Endothelial cell of umbilical vein (primary cell): ENCODE measurements at regions not wholly inside any gene's neighbourhood (a gene's known extent, or its start where the extent isn't known, plus 50 kb on each side); places are given as distances from the start of the nearest gene placed in this dataset.

Experiments used
- BruUV-seq: library from RNA; stranded (reverse); fragments of 400-500 nt; replicated peaks from 2 replicates; lab custom pipeline; 2021; lab: Mats Ljungman, UMichigan
- CTCF ChIA-PET: fragments of 300-600, 350-600 bp; sonication (Branson Sonifier 250); formaldehyde crosslinking; loops from one replicate; lab custom pipeline; 2021; ENCODE audit warnings: antibody characterized with exemption, inconsistent platforms; lab: Charles Lee
- POLR2A ChIA-PET: fragments of 300-600, 350-600 bp; sonication (Branson Sonifier 250); formaldehyde crosslinking; loops from one replicate; lab custom pipeline; 2021; ENCODE audit warnings: antibody characterized with exemption, inconsistent platforms; lab: Charles Lee
- DNase-seq: peaks from one replicate; pipeline ENCODE4 v3.0.0-alpha.2; 2011; ENCODE audit warnings: low read depth, low spot score
- FAIRE-seq: peaks from 2 replicates; lab custom pipeline; 2011; peaks lifted over from hg19 to GRCh38; lab: Jason Lieb, UNC
- H2AFZ ChIP-seq: 2 replicates; pipeline ENCODE4 v1.6.0; 2012; ENCODE audit warnings: low read depth, low read length, control low read depth, inconsistent platforms
- H3K27ac ChIP-seq: 2 replicates; pipeline ENCODE4 v1.5.1; 2011; ENCODE audit warnings: low read depth, mild to moderate bottlenecking, control low read depth, low read length, moderate library complexity; ENCODE audit not compliant: insufficient read depth
- H3K27me3 ChIP-seq, 2 experiments: 2 replicates each; pipeline versions ENCODE4 v1.6.0 to v1.6.1; 2011; ENCODE audit warnings: low read length in 2 of 2, mixed read lengths in 1 of 2; ENCODE audit not compliant: control insufficient read depth in 2 of 2, insufficient read depth in 2 of 2
- H3K36me3 ChIP-seq, 2 experiments: 2 replicates in 1 of 2; 3 replicates in 1 of 2; pipeline ENCODE4 v1.5.1; 2011; ENCODE audit warnings: low read length in 2 of 2, mild to moderate bottlenecking in 1 of 2, moderate library complexity in 1 of 2; ENCODE audit not compliant: control insufficient read depth in 2 of 2, insufficient read depth in 2 of 2; ENCODE audit errors: extremely low read depth in 1 of 2
- H3K4me1 ChIP-seq: 3 replicates; pipeline ENCODE4 v1.5.1; 2011; ENCODE audit warnings: mild to moderate bottlenecking, low read length; ENCODE audit not compliant: control insufficient read depth, insufficient read depth; ENCODE audit errors: extremely low read depth
- H3K4me2 ChIP-seq: 2 replicates; pipeline ENCODE4 v1.6.1; 2011; ENCODE audit warnings: low read length, control low read depth, mixed read lengths; ENCODE audit not compliant: insufficient read depth
- H3K4me3 ChIP-seq, 3 experiments: fragments of 200-600 bp in 1 of 3; sonication (generic), shearing (Covaris generic) in 1 of 3; replicated peaks in 1 of 3; 2 replicates each; pipeline ENCODE4 v1.5.1; 2011 to 2016; ENCODE audit warnings: control low read depth in 3 of 3, low read length in 3 of 3, mild to moderate bottlenecking in 2 of 3, inconsistent platforms in 1 of 3, low read depth in 1 of 3, moderate library complexity in 1 of 3; ENCODE audit not compliant: insufficient read depth in 1 of 3
- H3K79me2 ChIP-seq: 2 replicates; pipeline ENCODE4 v1.6.0; 2012; ENCODE audit warnings: low read length, inconsistent platforms; ENCODE audit not compliant: control insufficient read depth, insufficient read depth
- H3K9ac ChIP-seq: replicated peaks from 2 replicates; pipeline ENCODE3; 2011; ENCODE audit warnings: low read length, control low read depth; ENCODE audit not compliant: insufficient read depth; ENCODE audit errors: extremely low read depth
- H3K9me1 ChIP-seq: replicated peaks from 3 replicates; pipeline ENCODE4 v1.6.0; 2011; ENCODE audit warnings: mild to moderate bottlenecking, low read length; ENCODE audit not compliant: control insufficient read depth, insufficient read depth; ENCODE audit errors: extremely low read depth
- H3K9me3 ChIP-seq: replicated peaks from 2 replicates; pipeline ENCODE4 v1.5.1; 2012; ENCODE audit warnings: low read length, inconsistent platforms; ENCODE audit not compliant: control insufficient read depth, insufficient read depth
- H4K20me1 ChIP-seq: replicated peaks from 2 replicates; pipeline ENCODE3; 2011; ENCODE audit warnings: mild to moderate bottlenecking, low read length; ENCODE audit not compliant: control insufficient read depth, insufficient read depth; ENCODE audit errors: extremely low read depth
- EZH2 ChIP-seq: IDR thresholded peaks from 2 replicates; pipeline ENCODE4 v1.6.1; 2012; ENCODE audit warnings: borderline replicate concordance, low read depth, mild to moderate bottlenecking, moderate library complexity, low read length, inconsistent platforms; ENCODE audit not compliant: severe bottlenecking
- FOS ChIP-seq: IDR thresholded peaks from 2 replicates; pipeline ENCODE4 v1.6.1; 2011; ENCODE audit warnings: mild to moderate bottlenecking, low read length, moderate library complexity, borderline replicate concordance; ENCODE audit not compliant: insufficient read depth
- GATA2 ChIP-seq: IDR thresholded peaks from 2 replicates; pipeline ENCODE4 v1.7.0; 2011; ENCODE audit warnings: low read depth, mild to moderate bottlenecking, moderate library complexity, mixed read lengths, low read length; ENCODE audit not compliant: insufficient read length, insufficient read depth
- JUN ChIP-seq: IDR thresholded peaks from 2 replicates; pipeline ENCODE4 v1.6.1; 2011; ENCODE audit warnings: borderline replicate concordance, low read depth; ENCODE audit not compliant: insufficient read length, insufficient read depth
- MYC ChIP-seq: IDR thresholded peaks from one replicate; pipeline ENCODE4 v1.6.1; 2011; ENCODE audit warnings: mild to moderate bottlenecking, low read depth, low read length
- POLR2A ChIP-seq: IDR thresholded peaks from 2 replicates; pipeline ENCODE4 v1.6.1; 2012; ENCODE audit warnings: low read depth, mild to moderate bottlenecking, control low read depth, low read length
- POLR2AphosphoS5 ChIP-seq: IDR thresholded peaks from 2 replicates; pipeline ENCODE4 v1.6.1; 2012; ENCODE audit warnings: low read depth, mild to moderate bottlenecking, control low read depth, low read length, moderate library complexity; ENCODE audit not compliant: insufficient read depth
- dilution Hi-C: fragments of 300-500 bp; cut with MboI; formaldehyde crosslinking; loops from one replicate; pipeline ENCODE4 v1.15.0; 2019; ENCODE audit warnings: low sequenced_read_pairs; ENCODE audit not compliant: extremely low pct_ligation_motif_present
- intact Hi-C: fragments of 100-400 bp; cut with micrococcal nuclease; formaldehyde crosslinking; loops from one replicate; pipeline ENCODE4 v1.10.0; 2022
- TF ChIP-seq, protein P1 (sequence below), 2 donors: IDR thresholded peaks; 1 replicate in 1 of 2; 2 replicates in 1 of 2; pipeline ENCODE4 v1.5.1; 2011; ENCODE audit warnings: low read length in 2 of 2, mild to moderate bottlenecking in 2 of 2, moderate library complexity in 2 of 2, control low read depth in 1 of 2, inconsistent platforms in 1 of 2, low read depth in 1 of 2; ENCODE audit not compliant: insufficient read depth in 1 of 2; ENCODE audit errors: extremely low read depth in 1 of 2
- TF ChIP-seq, protein P2 (sequence below): IDR thresholded peaks from 2 replicates; pipeline ENCODE4 v1.6.1; 2011; ENCODE audit not compliant: insufficient read depth, insufficient read length

DNA sequence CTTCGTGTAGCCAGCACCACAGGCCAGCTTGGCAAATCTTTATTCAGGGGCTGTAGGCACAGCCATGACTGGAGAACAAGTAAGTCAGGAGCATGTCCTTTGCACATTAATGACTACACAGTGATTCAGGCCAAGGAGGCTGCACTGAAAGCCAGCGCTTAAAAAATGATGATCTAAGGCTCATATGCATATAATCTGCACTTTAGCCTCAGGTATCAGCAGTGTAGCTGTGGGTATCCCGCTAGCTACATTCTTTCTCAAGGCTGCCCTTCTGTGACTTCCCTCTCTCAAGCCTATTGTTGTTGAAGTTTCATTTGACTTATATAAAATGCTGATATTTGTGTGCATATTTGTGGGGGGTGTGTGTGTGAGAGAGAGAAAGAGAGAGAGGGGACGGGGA, 62.6 kb upstream of the RGL1 start:
- Histone ChIP-seq H3K9me1 (no peaks in the 10 kb centered on the region), H3K9ac (no peak overlapping the region), H3K4me3 (no peak overlapping the region), H2AFZ (no peak overlapping the region), H3K4me2 (no peak overlapping the region), H3K36me3 (no peaks in the 10 kb centered on the region), H3K4me1 (peaks cover 4% of the 10 kb centered on the region), H3K27me3 (no peaks in the 10 kb centered on the region), H3K9me3 (no peaks in the 10 kb centered on the region), H3K27ac (no peak overlapping the region), H3K79me2 (no peaks in the 10 kb centered on the region), H4K20me1 (no peaks in the 10 kb centered on the region)
- dilution Hi-C loops (no loop called here), intact Hi-C loops (no loop called here)
- CTCF ChIA-PET: interaction anchor here (1.2 kb wide), 2 partner anchors 17 to 57 kb away, joined by 3 to 4 read pairs; no protein-coding TSS in a partner anchor
- TF ChIP-seq JUN (no peak), FOS (no peak), POLR2AphosphoS5 (no peak), EZH2 (no peak), MYC (no peak), GATA2 (no peak), POLR2A (no peak)
- TF ChIP-seq, protein P1, sequence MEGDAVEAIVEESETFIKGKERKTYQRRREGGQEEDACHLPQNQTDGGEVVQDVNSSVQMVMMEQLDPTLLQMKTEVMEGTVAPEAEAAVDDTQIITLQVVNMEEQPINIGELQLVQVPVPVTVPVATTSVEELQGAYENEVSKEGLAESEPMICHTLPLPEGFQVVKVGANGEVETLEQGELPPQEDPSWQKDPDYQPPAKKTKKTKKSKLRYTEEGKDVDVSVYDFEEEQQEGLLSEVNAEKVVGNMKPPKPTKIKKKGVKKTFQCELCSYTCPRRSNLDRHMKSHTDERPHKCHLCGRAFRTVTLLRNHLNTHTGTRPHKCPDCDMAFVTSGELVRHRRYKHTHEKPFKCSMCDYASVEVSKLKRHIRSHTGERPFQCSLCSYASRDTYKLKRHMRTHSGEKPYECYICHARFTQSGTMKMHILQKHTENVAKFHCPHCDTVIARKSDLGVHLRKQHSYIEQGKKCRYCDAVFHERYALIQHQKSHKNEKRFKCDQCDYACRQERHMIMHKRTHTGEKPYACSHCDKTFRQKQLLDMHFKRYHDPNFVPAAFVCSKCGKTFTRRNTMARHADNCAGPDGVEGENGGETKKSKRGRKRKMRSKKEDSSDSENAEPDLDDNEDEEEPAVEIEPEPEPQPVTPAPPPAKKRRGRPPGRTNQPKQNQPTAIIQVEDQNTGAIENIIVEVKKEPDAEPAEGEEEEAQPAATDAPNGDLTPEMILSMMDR (IDR thresholded peaks at IDR 0.05; ENCODE audit: extremely low read depth in 1 of 2, insufficient read depth in 1 of 2, low read depth in 1 of 2, low read length in 2 of 2): no peak
- TF ChIP-seq, protein P2, sequence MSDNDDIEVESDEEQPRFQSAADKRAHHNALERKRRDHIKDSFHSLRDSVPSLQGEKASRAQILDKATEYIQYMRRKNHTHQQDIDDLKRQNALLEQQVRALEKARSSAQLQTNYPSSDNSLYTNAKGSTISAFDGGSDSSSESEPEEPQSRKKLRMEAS: no peak
- POLR2A ChIA-PET: no interaction called here
- BruUV-seq: no TSS peak
- no peak for DNase-seq
- no peak for FAIRE-seq
